ENCODE measurements at regions not wholly inside any gene's neighbourhood (a gene's known extent, or its start where the extent isn't known, plus 50 kb on each side); places are given as distances from the start of the nearest gene placed in this dataset.

GRCh38 chrX:51837921-51838320 is 55.5 kb upstream of the MAGED1 start:
- TF ChIP-seq, protein P1, sequence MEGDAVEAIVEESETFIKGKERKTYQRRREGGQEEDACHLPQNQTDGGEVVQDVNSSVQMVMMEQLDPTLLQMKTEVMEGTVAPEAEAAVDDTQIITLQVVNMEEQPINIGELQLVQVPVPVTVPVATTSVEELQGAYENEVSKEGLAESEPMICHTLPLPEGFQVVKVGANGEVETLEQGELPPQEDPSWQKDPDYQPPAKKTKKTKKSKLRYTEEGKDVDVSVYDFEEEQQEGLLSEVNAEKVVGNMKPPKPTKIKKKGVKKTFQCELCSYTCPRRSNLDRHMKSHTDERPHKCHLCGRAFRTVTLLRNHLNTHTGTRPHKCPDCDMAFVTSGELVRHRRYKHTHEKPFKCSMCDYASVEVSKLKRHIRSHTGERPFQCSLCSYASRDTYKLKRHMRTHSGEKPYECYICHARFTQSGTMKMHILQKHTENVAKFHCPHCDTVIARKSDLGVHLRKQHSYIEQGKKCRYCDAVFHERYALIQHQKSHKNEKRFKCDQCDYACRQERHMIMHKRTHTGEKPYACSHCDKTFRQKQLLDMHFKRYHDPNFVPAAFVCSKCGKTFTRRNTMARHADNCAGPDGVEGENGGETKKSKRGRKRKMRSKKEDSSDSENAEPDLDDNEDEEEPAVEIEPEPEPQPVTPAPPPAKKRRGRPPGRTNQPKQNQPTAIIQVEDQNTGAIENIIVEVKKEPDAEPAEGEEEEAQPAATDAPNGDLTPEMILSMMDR (IDR thresholded peaks at IDR 0.05), result no peak
- no peak for TF ChIP-seq POLR2A (IDR thresholded peaks at IDR 0.05)
